HepG2 (cell line): ENCODE measurements at regions not wholly inside any gene's neighbourhood (a gene's known extent, or its start where the extent isn't known, plus 50 kb on each side); places are given as distances from the start of the nearest gene placed in this dataset.

Experiments used
- ATAC-seq: fragments of 200-7000 bp; cut with Tn5 transposase; 3 replicates; pipeline ENCODE4 v1.9.1; 2020; ENCODE audit warnings: mild to moderate bottlenecking, moderate library complexity
- BruUV-seq: library from RNA; stranded (reverse); fragments of 400-500 nt; replicated peaks from 2 replicates; lab custom pipeline; 2021; lab: Mats Ljungman, UMichigan
- CTCF ChIA-PET: fragments of 300-600 bp; formaldehyde crosslinking; extraction: SDS; loops from one replicate; lab custom pipeline; 2021; ENCODE audit warnings: low total read pairs, inconsistent platforms, low intra/inter-chr PET ratio; lab: Yijun Ruan, JAX
- POLR2A ChIA-PET: fragments of 350-600 bp; sonication (Branson Sonifier 250); formaldehyde crosslinking; loops from one replicate; lab custom pipeline; 2020; ENCODE audit warnings: antibody characterized with exemption, inconsistent platforms; lab: Yijun Ruan, JAX
- DNase-seq: peaks from one replicate; pipeline ENCODE4 v3.0.0-alpha.2; 2015; ENCODE audit warnings: low spot score
- FAIRE-seq: peaks from 3 replicates; lab custom pipeline; 2011; peaks lifted over from hg19 to GRCh38; lab: Jason Lieb, UNC
- H2AFZ ChIP-seq: one replicate; pipeline ENCODE4 v1.6.1; 2011; ENCODE audit warnings: low read length, inconsistent platforms
- H3K27ac ChIP-seq: fragments of 300-600 bp; 3 replicates; pipeline ENCODE4 v1.8.0; 2011; ENCODE audit warnings: mixed run types, mild to moderate bottlenecking, mixed read lengths, low read length, inconsistent platforms; ENCODE audit not compliant: insufficient read depth; ENCODE audit errors: extremely low read length
- H3K27me3 ChIP-seq, 2 experiments: fragments of 200-600 bp in 1 of 2; 2 replicates in 1 of 2; 3 replicates in 1 of 2; pipeline versions ENCODE4 v1.6.0 to v1.8.0; 2011; ENCODE audit warnings: low read length in 2 of 2, mild to moderate bottlenecking in 2 of 2, moderate library complexity in 2 of 2, inconsistent platforms in 1 of 2; ENCODE audit not compliant: insufficient read depth in 2 of 2, control insufficient read depth in 1 of 2
- H3K36me3 ChIP-seq, 2 experiments: fragments of 200-600 bp in 1 of 2; replicated peaks in 1 of 2; 2 replicates in 1 of 2; 3 replicates in 1 of 2; pipeline versions ENCODE4 v1.5.1 to v1.8.0; 2011; ENCODE audit warnings: low read length in 2 of 2, inconsistent platforms in 1 of 2; ENCODE audit not compliant: insufficient read depth in 2 of 2, control insufficient read depth in 1 of 2
- H3K4me1 ChIP-seq: 2 replicates; pipeline ENCODE4 v1.5.1; 2012; ENCODE audit warnings: low read length, inconsistent platforms; ENCODE audit not compliant: insufficient read depth
- H3K4me2 ChIP-seq: 2 replicates; pipeline ENCODE4 v1.6.0; 2011; ENCODE audit warnings: low read depth, low read length, inconsistent platforms
- H3K4me3 ChIP-seq, 3 experiments: fragments of 200-600 bp in 1 of 3; sonication (generic), shearing (Covaris generic) in 1 of 3; replicated peaks in 1 of 3; 2 replicates each; pipeline ENCODE4 v1.5.1; 2011 to 2016; ENCODE audit warnings: low read length in 3 of 3, inconsistent platforms in 2 of 3, low read depth in 2 of 3, mild to moderate bottlenecking in 2 of 3, control low read depth in 1 of 3, mixed read lengths in 1 of 3; ENCODE audit not compliant: insufficient read depth in 1 of 3
- H3K79me2 ChIP-seq: one replicate; pipeline ENCODE4 v1.6.1; 2011; ENCODE audit warnings: low read length, inconsistent platforms; ENCODE audit not compliant: insufficient read depth
- H3K9ac ChIP-seq: 2 replicates; pipeline ENCODE4 v1.6.0; 2011; ENCODE audit warnings: mild to moderate bottlenecking, low read depth, low read length, inconsistent platforms; ENCODE audit not compliant: insufficient read depth
- H3K9me3 ChIP-seq: 2 replicates; pipeline ENCODE4 v1.5.1; 2012; ENCODE audit warnings: mild to moderate bottlenecking, low read length
- H4K20me1 ChIP-seq: 2 replicates; pipeline ENCODE4 v1.6.0; 2011; ENCODE audit warnings: inconsistent platforms, mild to moderate bottlenecking, low read length, moderate library complexity; ENCODE audit not compliant: insufficient read depth
- BCL6 ChIP-seq: IDR thresholded peaks from 2 replicates; pipeline ENCODE4 v1.6.1; 2016; ENCODE audit warnings: missing genetic modification reagents, missing compliant biosample characterization
- CBX5 ChIP-seq: sonication (generic); formaldehyde crosslinking; IDR thresholded peaks from 2 replicates; pipeline ENCODE4 v1.4.0; 2020; ENCODE audit warnings: missing genetic modification reagents, borderline replicate concordance
- KAT8 ChIP-seq: IDR thresholded peaks from 2 replicates; pipeline ENCODE4 v1.6.1; 2016; ENCODE audit warnings: missing genetic modification reagents, missing compliant biosample characterization
- NCOA2 ChIP-seq: sonication (generic); formaldehyde crosslinking; IDR thresholded peaks from 2 replicates; pipeline ENCODE4 v1.8.0; 2022; ENCODE audit warnings: inconsistent platforms
- ZEB1 ChIP-seq: IDR thresholded peaks from 2 replicates; pipeline ENCODE4 v1.6.1; 2012; ENCODE audit warnings: mild to moderate bottlenecking, low read depth, inconsistent platforms; ENCODE audit not compliant: insufficient replicate concordance
- ZNF101 ChIP-seq: sonication (generic); formaldehyde crosslinking; IDR thresholded peaks from 2 replicates; pipeline ENCODE4 v1.4.0; 2020; ENCODE audit warnings: mild to moderate bottlenecking, low read depth, missing genetic modification reagents, borderline replicate concordance
- ZNF484 ChIP-seq: sonication (generic); formaldehyde crosslinking; IDR thresholded peaks from 2 replicates; pipeline ENCODE4 v1.5.1; 2020; ENCODE audit warnings: mild to moderate bottlenecking, low read depth, missing genetic modification reagents, borderline replicate concordance
- WGBS: methylation state at CpG from one replicate; pipeline ENCODE4 v1.1.6; 2017; ENCODE audit warnings: low lambda C conversion rate; 5-methylcytosine and 5-hydroxymethylcytosine counted together
- in situ Hi-C: cut with HindIII; loops from 2 replicates; pipeline ENCODE4 v1.10.0; 2017; ENCODE audit warnings: low pct_unique_long_range_greater_than_20kb; ENCODE audit not compliant: extremely low pct_ligation_motif_present
- intact Hi-C: fragments of 100-400 bp; cut with micrococcal nuclease; formaldehyde crosslinking; loops from one replicate; pipeline ENCODE4 v1.10.0; 2022; ENCODE audit not compliant: unreplicated experiment
- TF ChIP-seq, protein P1 (sequence below): sonication (generic); formaldehyde crosslinking; IDR thresholded peaks from 2 replicates; pipeline ENCODE4 v1.5.0; 2020; ENCODE audit warnings: mild to moderate bottlenecking, missing genetic modification reagents
- TF ChIP-seq, protein P2 (sequence below): sonication (generic); formaldehyde crosslinking; IDR thresholded peaks from 2 replicates; pipeline ENCODE4 v1.5.1; 2020; ENCODE audit warnings: missing genetic modification reagents, mild to moderate bottlenecking, borderline replicate concordance
- TF ChIP-seq, protein P3 (sequence below): sonication (generic); formaldehyde crosslinking; IDR thresholded peaks from 2 replicates; pipeline ENCODE4 v1.4.0; 2020; ENCODE audit warnings: missing genetic modification reagents, borderline replicate concordance
- TF ChIP-seq, protein P4 (sequence below): sonication (generic); formaldehyde crosslinking; IDR thresholded peaks from 2 replicates; pipeline ENCODE4 v1.5.1; 2020; ENCODE audit warnings: mild to moderate bottlenecking, missing genetic modification reagents, borderline replicate concordance

DNA sequence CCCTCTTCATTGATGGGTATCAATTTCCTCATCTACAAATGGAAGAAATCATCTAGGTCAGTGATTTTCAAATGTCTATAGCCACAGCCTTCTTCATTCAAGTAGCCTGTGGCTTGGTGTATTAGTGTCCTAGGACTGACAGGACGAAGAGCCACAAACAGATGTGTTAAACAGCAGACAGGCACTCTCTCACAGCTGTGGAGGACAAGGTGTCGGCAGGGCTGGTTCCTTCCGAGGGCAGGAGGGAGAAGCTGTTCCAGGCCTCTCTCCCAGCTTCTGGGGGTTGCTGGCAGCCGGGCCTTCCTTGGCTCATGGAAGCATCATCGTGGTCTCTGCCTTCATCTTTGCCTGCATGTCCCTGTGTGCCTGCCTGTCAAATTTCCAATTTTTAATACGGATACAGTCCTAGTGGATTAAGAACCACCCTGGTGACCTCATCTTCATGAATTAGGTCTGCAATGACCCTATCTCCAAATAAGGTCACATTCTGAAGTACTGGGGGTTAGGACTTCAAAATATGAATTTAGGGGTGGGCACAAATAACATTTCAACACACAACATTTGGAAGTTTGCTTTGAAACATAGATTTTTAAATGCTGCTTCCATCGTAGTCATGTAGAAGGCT, 86.5 kb downstream of the PTGR3 start:
- CTCF ChIA-PET = no interaction called here
- no TSS peak for BruUV-seq
- Histone ChIP-seq H3K27ac (no peak overlapping the region), H3K4me1 (peaks cover 17% of the 10 kb centered on the region), H3K9ac (no peak overlapping the region), H2AFZ (no peak overlapping the region), H3K36me3 (no peaks in the 10 kb centered on the region), H3K27me3 (peaks cover 1 to 32% of the 10 kb centered on the region in 2 experiments; a peak in 2 of 5 replicates), H3K79me2 (no peaks in the 10 kb centered on the region), H4K20me1 (no peaks in the 10 kb centered on the region), H3K9me3 (no peaks in the 10 kb centered on the region), H3K4me2 (no peak overlapping the region), H3K4me3 (no peak overlapping the region)
- intact Hi-C loops = no loop called here
- no peak for ATAC-seq
- DNase-seq = no peak
- no peak for FAIRE-seq
- WGBS = 15% methylated on average over 6 of the region's 7 CpGs
- in situ Hi-C loops = no loop called here
- POLR2A ChIA-PET = no interaction called here
- no peak for TF ChIP-seq CBX5
- TF ChIP-seq BCL6 (CRISPR knock-in tag) = no peak
- TF ChIP-seq, protein P1, sequence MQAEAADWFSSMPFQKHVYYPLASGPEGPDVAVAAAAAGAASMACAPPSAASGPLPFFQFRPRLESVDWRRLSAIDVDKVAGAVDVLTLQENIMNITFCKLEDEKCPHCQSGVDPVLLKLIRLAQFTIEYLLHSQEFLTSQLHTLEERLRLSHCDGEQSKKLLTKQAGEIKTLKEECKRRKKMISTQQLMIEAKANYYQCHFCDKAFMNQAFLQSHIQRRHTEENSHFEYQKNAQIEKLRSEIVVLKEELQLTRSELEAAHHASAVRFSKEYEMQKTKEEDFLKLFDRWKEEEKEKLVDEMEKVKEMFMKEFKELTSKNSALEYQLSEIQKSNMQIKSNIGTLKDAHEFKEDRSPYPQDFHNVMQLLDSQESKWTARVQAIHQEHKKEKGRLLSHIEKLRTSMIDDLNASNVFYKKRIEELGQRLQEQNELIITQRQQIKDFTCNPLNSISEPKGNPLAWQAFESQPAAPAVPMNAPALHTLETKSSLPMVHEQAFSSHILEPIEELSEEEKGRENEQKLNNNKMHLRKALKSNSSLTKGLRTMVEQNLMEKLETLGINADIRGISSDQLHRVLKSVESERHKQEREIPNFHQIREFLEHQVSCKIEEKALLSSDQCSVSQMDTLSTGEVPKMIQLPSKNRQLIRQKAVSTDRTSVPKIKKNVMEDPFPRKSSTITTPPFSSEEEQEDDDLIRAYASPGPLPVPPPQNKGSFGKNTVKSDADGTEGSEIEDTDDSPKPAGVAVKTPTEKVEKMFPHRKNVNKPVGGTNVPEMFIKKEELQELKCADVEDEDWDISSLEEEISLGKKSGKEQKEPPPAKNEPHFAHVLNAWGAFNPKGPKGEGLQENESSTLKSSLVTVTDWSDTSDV = no peak
- TF ChIP-seq ZNF484 = no peak
- no peak for TF ChIP-seq KAT8
- no peak for TF ChIP-seq ZEB1
- no peak for TF ChIP-seq NCOA2 (CRISPR knock-in tag)
- TF ChIP-seq, protein P2, sequence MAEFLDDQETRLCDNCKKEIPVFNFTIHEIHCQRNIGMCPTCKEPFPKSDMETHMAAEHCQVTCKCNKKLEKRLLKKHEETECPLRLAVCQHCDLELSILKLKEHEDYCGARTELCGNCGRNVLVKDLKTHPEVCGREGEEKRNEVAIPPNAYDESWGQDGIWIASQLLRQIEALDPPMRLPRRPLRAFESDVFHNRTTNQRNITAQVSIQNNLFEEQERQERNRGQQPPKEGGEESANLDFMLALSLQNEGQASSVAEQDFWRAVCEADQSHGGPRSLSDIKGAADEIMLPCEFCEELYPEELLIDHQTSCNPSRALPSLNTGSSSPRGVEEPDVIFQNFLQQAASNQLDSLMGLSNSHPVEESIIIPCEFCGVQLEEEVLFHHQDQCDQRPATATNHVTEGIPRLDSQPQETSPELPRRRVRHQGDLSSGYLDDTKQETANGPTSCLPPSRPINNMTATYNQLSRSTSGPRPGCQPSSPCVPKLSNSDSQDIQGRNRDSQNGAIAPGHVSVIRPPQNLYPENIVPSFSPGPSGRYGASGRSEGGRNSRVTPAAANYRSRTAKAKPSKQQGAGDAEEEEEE (CRISPR knock-in tag) = no peak
- TF ChIP-seq ZNF101 (CRISPR knock-in tag) = no peak
- TF ChIP-seq, protein P3, sequence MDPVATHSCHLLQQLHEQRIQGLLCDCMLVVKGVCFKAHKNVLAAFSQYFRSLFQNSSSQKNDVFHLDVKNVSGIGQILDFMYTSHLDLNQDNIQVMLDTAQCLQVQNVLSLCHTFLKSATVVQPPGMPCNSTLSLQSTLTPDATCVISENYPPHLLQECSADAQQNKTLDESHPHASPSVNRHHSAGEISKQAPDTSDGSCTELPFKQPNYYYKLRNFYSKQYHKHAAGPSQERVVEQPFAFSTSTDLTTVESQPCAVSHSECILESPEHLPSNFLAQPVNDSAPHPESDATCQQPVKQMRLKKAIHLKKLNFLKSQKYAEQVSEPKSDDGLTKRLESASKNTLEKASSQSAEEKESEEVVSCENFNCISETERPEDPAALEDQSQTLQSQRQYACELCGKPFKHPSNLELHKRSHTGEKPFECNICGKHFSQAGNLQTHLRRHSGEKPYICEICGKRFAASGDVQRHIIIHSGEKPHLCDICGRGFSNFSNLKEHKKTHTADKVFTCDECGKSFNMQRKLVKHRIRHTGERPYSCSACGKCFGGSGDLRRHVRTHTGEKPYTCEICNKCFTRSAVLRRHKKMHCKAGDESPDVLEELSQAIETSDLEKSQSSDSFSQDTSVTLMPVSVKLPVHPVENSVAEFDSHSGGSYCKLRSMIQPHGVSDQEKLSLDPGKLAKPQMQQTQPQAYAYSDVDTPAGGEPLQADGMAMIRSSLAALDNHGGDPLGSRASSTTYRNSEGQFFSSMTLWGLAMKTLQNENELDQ (CRISPR knock-in tag) = no peak
- TF ChIP-seq, protein P4, sequence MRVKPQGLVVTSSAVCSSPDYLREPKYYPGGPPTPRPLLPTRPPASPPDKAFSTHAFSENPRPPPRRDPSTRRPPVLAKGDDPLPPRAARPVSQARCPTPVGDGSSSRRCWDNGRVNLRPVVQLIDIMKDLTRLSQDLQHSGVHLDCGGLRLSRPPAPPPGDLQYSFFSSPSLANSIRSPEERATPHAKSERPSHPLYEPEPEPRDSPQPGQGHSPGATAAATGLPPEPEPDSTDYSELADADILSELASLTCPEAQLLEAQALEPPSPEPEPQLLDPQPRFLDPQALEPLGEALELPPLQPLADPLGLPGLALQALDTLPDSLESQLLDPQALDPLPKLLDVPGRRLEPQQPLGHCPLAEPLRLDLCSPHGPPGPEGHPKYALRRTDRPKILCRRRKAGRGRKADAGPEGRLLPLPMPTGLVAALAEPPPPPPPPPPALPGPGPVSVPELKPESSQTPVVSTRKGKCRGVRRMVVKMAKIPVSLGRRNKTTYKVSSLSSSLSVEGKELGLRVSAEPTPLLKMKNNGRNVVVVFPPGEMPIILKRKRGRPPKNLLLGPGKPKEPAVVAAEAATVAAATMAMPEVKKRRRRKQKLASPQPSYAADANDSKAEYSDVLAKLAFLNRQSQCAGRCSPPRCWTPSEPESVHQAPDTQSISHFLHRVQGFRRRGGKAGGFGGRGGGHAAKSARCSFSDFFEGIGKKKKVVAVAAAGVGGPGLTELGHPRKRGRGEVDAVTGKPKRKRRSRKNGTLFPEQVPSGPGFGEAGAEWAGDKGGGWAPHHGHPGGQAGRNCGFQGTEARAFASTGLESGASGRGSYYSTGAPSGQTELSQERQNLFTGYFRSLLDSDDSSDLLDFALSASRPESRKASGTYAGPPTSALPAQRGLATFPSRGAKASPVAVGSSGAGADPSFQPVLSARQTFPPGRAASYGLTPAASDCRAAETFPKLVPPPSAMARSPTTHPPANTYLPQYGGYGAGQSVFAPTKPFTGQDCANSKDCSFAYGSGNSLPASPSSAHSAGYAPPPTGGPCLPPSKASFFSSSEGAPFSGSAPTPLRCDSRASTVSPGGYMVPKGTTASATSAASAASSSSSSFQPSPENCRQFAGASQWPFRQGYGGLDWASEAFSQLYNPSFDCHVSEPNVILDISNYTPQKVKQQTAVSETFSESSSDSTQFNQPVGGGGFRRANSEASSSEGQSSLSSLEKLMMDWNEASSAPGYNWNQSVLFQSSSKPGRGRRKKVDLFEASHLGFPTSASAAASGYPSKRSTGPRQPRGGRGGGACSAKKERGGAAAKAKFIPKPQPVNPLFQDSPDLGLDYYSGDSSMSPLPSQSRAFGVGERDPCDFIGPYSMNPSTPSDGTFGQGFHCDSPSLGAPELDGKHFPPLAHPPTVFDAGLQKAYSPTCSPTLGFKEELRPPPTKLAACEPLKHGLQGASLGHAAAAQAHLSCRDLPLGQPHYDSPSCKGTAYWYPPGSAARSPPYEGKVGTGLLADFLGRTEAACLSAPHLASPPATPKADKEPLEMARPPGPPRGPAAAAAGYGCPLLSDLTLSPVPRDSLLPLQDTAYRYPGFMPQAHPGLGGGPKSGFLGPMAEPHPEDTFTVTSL = no peak
